ENCODE measurements at regions not wholly inside any gene's neighbourhood (a gene's known extent, or its start where the extent isn't known, plus 50 kb on each side); places are given as distances from the start of the nearest gene placed in this dataset.

GRCh38 chr18:4765401-4765800 lies 310.3 kb upstream of the DLGAP1 start:
- TF ChIP-seq CTCF (IDR thresholded peaks at IDR 0.05; ENCODE audit: insufficient read depth, low read length) (no peak), REST (IDR thresholded peaks at IDR 0.05; ENCODE audit: insufficient replicate concordance, low read depth) (no peak), POLR2AphosphoS5 (IDR thresholded peaks at IDR 0.05; ENCODE audit: low read depth) (no peak)
